ENCODE measurements at regions not wholly inside any gene's neighbourhood (a gene's known extent, or its start where the extent isn't known, plus 50 kb on each side); places are given as distances from the start of the nearest gene placed in this dataset.
"Not testable (repeated sequence)": the region's sequence is repeated elsewhere in the genome, so short reads cannot be mapped to it uniquely, and the experiment has no call there.

GRCh38 chr2:21194147-21194546, 70.4 kb downstream of the TDRD15 start:
- no peak for DNase-seq

GRCh38 chr2:21194858-21195271, 71.1 kb downstream of the TDRD15 start:
- DNase-seq: no peak

- no peak for DNase-seq
Measured at GRCh38 chr2:21195326-21195725, 71.6 kb downstream of the TDRD15 start.

- DNase-seq: no peak
Measured at GRCh38 chr2:21198637-21199036, 74.9 kb downstream of the TDRD15 start.

- DNase-seq: no peak
Measured at GRCh38 chr2:21203976-21204375, 80.2 kb downstream of the TDRD15 start.

GRCh38 chr2:21214085-21214484, 90.3 kb downstream of the TDRD15 start:
- not testable (repeated sequence) for DNase-seq

- DNase-seq: no peak
Measured at GRCh38 chr2:21217442-21217841, 93.7 kb downstream of the TDRD15 start.

GRCh38 chr2:21220930-21221329, 97.2 kb downstream of the TDRD15 start:
- DNase-seq: no peak

GRCh38 chr2:21223618-21224017, 99.8 kb downstream of the TDRD15 start:
- no peak for DNase-seq

- no peak for DNase-seq
Measured at GRCh38 chr2:21228041-21228895, 104.5 kb downstream of the TDRD15 start.

- DNase-seq: no peak
Measured at GRCh38 chr2:21229302-21229701, 105.5 kb downstream of the TDRD15 start.

- no peak for DNase-seq
Measured at GRCh38 chr2:21230140-21230539, 106.4 kb downstream of the TDRD15 start.

- no peak for DNase-seq
Measured at GRCh38 chr2:21231985-21232384, 108.2 kb downstream of the TDRD15 start.

- DNase-seq: no peak
Measured at GRCh38 chr2:21233194-21233593, 109.4 kb downstream of the TDRD15 start.

GRCh38 chr2:21234001-21234400, 110.2 kb downstream of the TDRD15 start:
- no peak for DNase-seq

- no peak for DNase-seq
Measured at GRCh38 chr2:21234464-21235120, 110.8 kb downstream of the TDRD15 start.

- DNase-seq: not testable (repeated sequence)
Measured at GRCh38 chr2:21239749-21240148, 116.0 kb downstream of the TDRD15 start.

GRCh38 chr2:21244161-21244560, 120.4 kb downstream of the TDRD15 start:
- no peak for DNase-seq

GRCh38 chr2:21245565-21245964, 121.8 kb downstream of the TDRD15 start:
- DNase-seq: no peak

GRCh38 chr2:21249367-21249766, 125.6 kb downstream of the TDRD15 start:
- no peak for DNase-seq

GRCh38 chr2:21250673-21251072, 126.9 kb downstream of the TDRD15 start:
- no peak for DNase-seq

GRCh38 chr2:21251216-21251980, 127.6 kb downstream of the TDRD15 start:
- no peak for DNase-seq

- DNase-seq: no peak
Measured at GRCh38 chr2:21253311-21254027, 129.7 kb downstream of the TDRD15 start.
